HCT116 (cell line): ENCODE measurements at regions not wholly inside any gene's neighbourhood (a gene's known extent, or its start where the extent isn't known, plus 50 kb on each side); places are given as distances from the start of the nearest gene placed in this dataset.

Experiments
- CEBPB ChIP-seq: IDR thresholded peaks from 2 replicates; pipeline ENCODE4 v1.6.1; 2012; ENCODE audit warnings: low read depth
- EZH2 ChIP-seq: fragments of 200-600 bp; sonication (generic); IDR thresholded peaks from 2 replicates; pipeline ENCODE4 v1.6.1; 2017; ENCODE audit warnings: antibody characterized with exemption, mixed run types
- JUND ChIP-seq: IDR thresholded peaks from 2 replicates; pipeline ENCODE4 v1.6.1; 2012
- POLR2A ChIP-seq: IDR thresholded peaks from 2 replicates; pipeline ENCODE4 v1.7.0; 2011; ENCODE audit warnings: borderline replicate concordance; ENCODE audit not compliant: insufficient read depth, insufficient read length; ENCODE audit errors: extremely low read depth
- SRF ChIP-seq: IDR thresholded peaks from 2 replicates; pipeline ENCODE4 v1.6.1; 2012; ENCODE audit warnings: low read depth

- TF ChIP-seq SRF (no peak), JUND (no peak), CEBPB (no peak), POLR2A (no peak), EZH2 (no peak)
Measured at GRCh38 chr17:13441873-13442272, 159.9 kb downstream of the HS3ST3A1 start.
